Ecto neural progenitor cell (in vitro differentiated cells): ENCODE measurements at regions not wholly inside any gene's neighbourhood (a gene's known extent, or its start where the extent isn't known, plus 50 kb on each side); places are given as distances from the start of the nearest gene placed in this dataset.

Experiments used
- DNase-seq: peaks from one replicate; pipeline ENCODE4 v3.0.0-alpha.2; 2018; ENCODE audit warnings: low spot score

- DNase-seq, result no peak
Observed at GRCh38 chr6:1551249-1551648, 58.5 kb upstream of the FOXC1 start.

- no peak for DNase-seq
Observed at GRCh38 chr6:1552296-1552761, 57.4 kb upstream of the FOXC1 start.

GRCh38 chr6:1553562-1554083 lies 56.1 kb upstream of the FOXC1 start:
- DNase-seq, result no peak

GRCh38 chr6:1554141-1554475 lies 55.6 kb upstream of the FOXC1 start:
- no peak for DNase-seq

GRCh38 chr6:1554476-1555310 lies 55.0 kb upstream of the FOXC1 start:
- DNase-seq, result peak; percentile 63

GRCh38 chr6:1558388-1558787 lies 51.3 kb upstream of the FOXC1 start:
- no peak for DNase-seq
